ENCODE measurements at regions not wholly inside any gene's neighbourhood (a gene's known extent, or its start where the extent isn't known, plus 50 kb on each side); places are given as distances from the start of the nearest gene placed in this dataset.

DNA sequence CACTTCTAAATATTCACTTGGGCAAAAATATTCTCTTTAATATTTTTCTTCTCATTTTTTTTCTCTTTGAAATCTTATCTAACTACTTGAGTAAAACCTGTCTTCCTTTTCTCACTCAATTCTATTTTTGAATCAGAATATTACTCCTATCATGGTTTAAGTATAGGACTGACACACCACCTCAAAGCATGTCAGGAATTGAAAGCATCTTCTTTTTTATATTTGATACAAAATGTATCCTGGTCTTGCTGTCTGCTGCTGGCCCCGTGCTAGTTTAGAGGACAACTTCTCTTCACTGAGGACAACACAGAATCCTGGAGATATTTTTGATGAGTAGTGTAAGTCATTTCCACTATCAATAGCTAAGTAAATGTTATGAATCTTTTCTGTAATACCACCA, 383.6 kb downstream of the GADD45G start:
- dilution Hi-C loops (cut with MboI; ENCODE audit: extremely low pct_ligation_motif_present, low sequenced_read_pairs): no loop called here
- Histone ChIP-seq H3K4me1 (ENCODE audit: control insufficient read depth, extremely low read depth, insufficient read depth, low read length) (peaks cover 31% of the 10 kb centered on the region), H3K79me2 (ENCODE audit: control insufficient read depth, insufficient read depth, low read length) (no peaks in the 10 kb centered on the region), H4K20me1 (ENCODE audit: control insufficient read depth, extremely low read depth, insufficient read depth, low read length) (peaks cover 2% of the 10 kb centered on the region), H3K9me1 (ENCODE audit: control insufficient read depth, extremely low read depth, insufficient read depth, low read length) (peaks cover 2% of the 10 kb centered on the region), H3K36me3 (ENCODE audit: control insufficient read depth in 2 of 2, extremely low read depth in 1 of 2, insufficient read depth in 2 of 2, low read length in 2 of 2) (no peaks in the 10 kb centered on the region), H3K9me3 (ENCODE audit: control insufficient read depth, low read depth, low read length) (no peaks in the 10 kb centered on the region), H3K4me2 (ENCODE audit: control insufficient read depth, extremely low read depth, insufficient read depth, low read depth, low read length) (no peak overlapping the region), H3K4me3 (ENCODE audit: control insufficient read depth in 2 of 3, extremely low read depth in 1 of 3, insufficient read depth in 2 of 3, low read depth in 1 of 3, low read length in 3 of 3) (no peak overlapping the region), H3K27ac (ENCODE audit: control insufficient read depth, insufficient read depth, low read length) (no peak overlapping the region), H3K9ac (ENCODE audit: control insufficient read depth, extremely low read depth, insufficient read depth, low read length) (no peak overlapping the region), H2AFZ (ENCODE audit: control insufficient read depth, low read length) (no peak overlapping the region), H3K27me3 (ENCODE audit: control insufficient read depth, extremely low read depth, insufficient read depth, low read length) (no peaks in the 10 kb centered on the region)
- TF ChIP-seq EZH2 (IDR thresholded peaks at IDR 0.05; ENCODE audit: low read length): no peak
- TF ChIP-seq, protein P1, sequence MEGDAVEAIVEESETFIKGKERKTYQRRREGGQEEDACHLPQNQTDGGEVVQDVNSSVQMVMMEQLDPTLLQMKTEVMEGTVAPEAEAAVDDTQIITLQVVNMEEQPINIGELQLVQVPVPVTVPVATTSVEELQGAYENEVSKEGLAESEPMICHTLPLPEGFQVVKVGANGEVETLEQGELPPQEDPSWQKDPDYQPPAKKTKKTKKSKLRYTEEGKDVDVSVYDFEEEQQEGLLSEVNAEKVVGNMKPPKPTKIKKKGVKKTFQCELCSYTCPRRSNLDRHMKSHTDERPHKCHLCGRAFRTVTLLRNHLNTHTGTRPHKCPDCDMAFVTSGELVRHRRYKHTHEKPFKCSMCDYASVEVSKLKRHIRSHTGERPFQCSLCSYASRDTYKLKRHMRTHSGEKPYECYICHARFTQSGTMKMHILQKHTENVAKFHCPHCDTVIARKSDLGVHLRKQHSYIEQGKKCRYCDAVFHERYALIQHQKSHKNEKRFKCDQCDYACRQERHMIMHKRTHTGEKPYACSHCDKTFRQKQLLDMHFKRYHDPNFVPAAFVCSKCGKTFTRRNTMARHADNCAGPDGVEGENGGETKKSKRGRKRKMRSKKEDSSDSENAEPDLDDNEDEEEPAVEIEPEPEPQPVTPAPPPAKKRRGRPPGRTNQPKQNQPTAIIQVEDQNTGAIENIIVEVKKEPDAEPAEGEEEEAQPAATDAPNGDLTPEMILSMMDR (optimal IDR thresholded peaks at IDR 0.05 in 1 of 3, IDR thresholded peaks at IDR 0.05 in 1 of 3, conservative IDR thresholded peaks at IDR 0.05 in 1 of 3; ENCODE audit: extremely low read depth in 1 of 3, insufficient read depth in 2 of 3, low read length in 3 of 3): no peak
- DNase-seq (ENCODE audit: low read depth, low spot score) (no peak), FAIRE-seq (no peak)

DNA sequence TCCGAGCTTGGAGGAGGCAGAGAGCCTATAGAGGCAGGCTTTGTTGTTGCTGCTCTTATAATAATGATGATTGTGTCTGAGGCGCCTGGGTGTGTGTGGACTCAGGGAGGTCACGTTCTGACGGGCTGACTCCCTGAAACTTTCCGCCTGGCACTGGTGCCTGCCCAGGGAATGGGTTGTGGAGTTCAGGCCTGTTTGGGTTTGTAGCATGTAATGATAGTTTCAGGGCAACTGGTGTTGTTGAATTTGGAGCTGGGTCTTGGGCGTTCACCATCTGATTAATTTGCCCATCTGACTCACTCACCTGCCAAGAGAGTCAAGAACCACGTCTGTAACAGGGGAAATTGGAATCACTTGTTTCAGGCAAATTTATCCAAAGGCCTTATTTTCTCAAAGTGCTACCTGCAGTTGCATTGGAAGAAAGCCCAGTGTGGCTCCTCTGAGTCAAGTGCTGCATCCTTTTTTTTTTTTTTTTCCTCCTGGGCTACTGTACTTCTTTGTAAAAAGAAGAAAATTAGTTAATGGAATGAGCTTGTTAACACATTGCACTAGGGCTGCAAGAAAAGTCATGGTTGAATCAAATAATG, 386.5 kb downstream of the GADD45G start:
- Histone ChIP-seq H2AFZ (ENCODE audit: control insufficient read depth, low read length) (no peak overlapping the region), H3K9me3 (ENCODE audit: control insufficient read depth, low read depth, low read length) (no peaks in the 10 kb centered on the region), H4K20me1 (ENCODE audit: control insufficient read depth, extremely low read depth, insufficient read depth, low read length) (peaks cover 2% of the 10 kb centered on the region), H3K9me1 (ENCODE audit: control insufficient read depth, extremely low read depth, insufficient read depth, low read length) (peaks cover 2% of the 10 kb centered on the region), H3K4me1 (ENCODE audit: control insufficient read depth, extremely low read depth, insufficient read depth, low read length) (peaks cover 12% of the 10 kb centered on the region), H3K36me3 (ENCODE audit: control insufficient read depth in 2 of 2, extremely low read depth in 1 of 2, insufficient read depth in 2 of 2, low read length in 2 of 2) (no peaks in the 10 kb centered on the region), H3K4me3 (ENCODE audit: control insufficient read depth in 2 of 3, extremely low read depth in 1 of 3, insufficient read depth in 2 of 3, low read depth in 1 of 3, low read length in 3 of 3) (no peak overlapping the region), H3K79me2 (ENCODE audit: control insufficient read depth, insufficient read depth, low read length) (no peaks in the 10 kb centered on the region), H3K9ac (ENCODE audit: control insufficient read depth, extremely low read depth, insufficient read depth, low read length) (no peak overlapping the region), H3K27ac (ENCODE audit: control insufficient read depth, insufficient read depth, low read length) (no peak overlapping the region), H3K27me3 (ENCODE audit: control insufficient read depth, extremely low read depth, insufficient read depth, low read length) (peaks cover 6% of the 10 kb centered on the region), H3K4me2 (ENCODE audit: control insufficient read depth, extremely low read depth, insufficient read depth, low read depth, low read length) (no peak overlapping the region)
- no peak for TF ChIP-seq EZH2 (IDR thresholded peaks at IDR 0.05; ENCODE audit: low read length)
- TF ChIP-seq, protein P1 (optimal IDR thresholded peaks at IDR 0.05 in 1 of 3, IDR thresholded peaks at IDR 0.05 in 1 of 3, conservative IDR thresholded peaks at IDR 0.05 in 1 of 3; ENCODE audit: extremely low read depth in 1 of 3, insufficient read depth in 2 of 3, low read length in 3 of 3): no peak
- DNase-seq (ENCODE audit: low read depth, low spot score) (no peak), FAIRE-seq (no peak)
- dilution Hi-C loops (cut with MboI; ENCODE audit: extremely low pct_ligation_motif_present, low sequenced_read_pairs): no loop called here

Data from keratinocyte (primary cell).